OCI-M1 (cell line): ENCODE measurements at regions not wholly inside any gene's neighbourhood (a gene's known extent, or its start where the extent isn't known, plus 50 kb on each side); places are given as distances from the start of the nearest gene placed in this dataset.

Source experiments
- DNase-seq: peaks from one replicate; lab custom pipeline; 2025; lab: John Stamatoyannopoulos, UW

GRCh38 chr1:14302025-14302424 is 296.5 kb upstream of the KAZN start:
- DNase-seq = no peak

GRCh38 chr1:14303011-14303410 is 295.5 kb upstream of the KAZN start:
- no peak for DNase-seq

GRCh38 chr1:14304381-14304865 is 294.1 kb upstream of the KAZN start:
- DNase-seq = no peak

GRCh38 chr1:14308460-14308859 is 290.0 kb upstream of the KAZN start:
- DNase-seq = no peak

- no peak for DNase-seq
These were observed 288.5 kb upstream of the KAZN start for GRCh38 chr1:14309984-14310383.

- DNase-seq = no peak
These were observed 288.0 kb upstream of the KAZN start for GRCh38 chr1:14310476-14310875.

GRCh38 chr1:14313731-14314431 is 284.6 kb upstream of the KAZN start:
- DNase-seq = no peak

GRCh38 chr1:14318830-14319229 is 279.7 kb upstream of the KAZN start:
- DNase-seq = no peak

- peak; percentile 50 for DNase-seq
These were observed 278.0 kb upstream of the KAZN start for GRCh38 chr1:14320518-14320917.

GRCh38 chr1:14320986-14321385 is 277.5 kb upstream of the KAZN start:
- no peak for DNase-seq

- no peak for DNase-seq
These were observed 277.1 kb upstream of the KAZN start for GRCh38 chr1:14321422-14321821.

- DNase-seq = no peak
These were observed 274.8 kb upstream of the KAZN start for GRCh38 chr1:14323568-14324247.

GRCh38 chr1:14324248-14324630 is 274.2 kb upstream of the KAZN start:
- no peak for DNase-seq

GRCh38 chr1:14326857-14327256 is 271.6 kb upstream of the KAZN start:
- no peak for DNase-seq

- DNase-seq = no peak
These were observed 269.8 kb upstream of the KAZN start for GRCh38 chr1:14328685-14329084.

- DNase-seq = no peak
These were observed 266.3 kb upstream of the KAZN start for GRCh38 chr1:14332158-14332557.

- DNase-seq = peak; percentile 76
These were observed 263.9 kb upstream of the KAZN start for GRCh38 chr1:14334336-14335176.

- DNase-seq = no peak
These were observed 260.0 kb upstream of the KAZN start for GRCh38 chr1:14338509-14338908.

GRCh38 chr1:14339288-14339687 is 259.2 kb upstream of the KAZN start:
- DNase-seq = no peak

- no peak for DNase-seq
These were observed 258.3 kb upstream of the KAZN start for GRCh38 chr1:14340002-14340785.

GRCh38 chr1:14341147-14341546 is 257.3 kb upstream of the KAZN start:
- no peak for DNase-seq

- no peak for DNase-seq
These were observed 252.4 kb upstream of the KAZN start for GRCh38 chr1:14345946-14346550.
